Esophagus muscularis mucosa (tissue), 4 donors: ENCODE measurements at regions not wholly inside any gene's neighbourhood (a gene's known extent, or its start where the extent isn't known, plus 50 kb on each side); places are given as distances from the start of the nearest gene placed in this dataset.
A peak's percentile ranks its signal among the peaks of the same experiment; 100 is the strongest.

Experiments
- DNase-seq: peaks from one replicate; pipeline ENCODE4 v3.0.0-alpha.2; 2017; ENCODE audit errors: extremely low spot score
- H3K27ac ChIP-seq, 4 donors: fragments of 200-600 bp; sonication (generic); replicated peaks in 1 of 4; 1 replicate in 3 of 4; 2 replicates in 1 of 4; pipeline ENCODE4 v1.5.1; 2016 to 2019; ENCODE audit warnings: mild to moderate bottlenecking in 1 of 4
- H3K27me3 ChIP-seq, 4 donors: fragments of 200-600 bp; sonication (generic); one replicate each; pipeline versions ENCODE4 v1.5.1 to v1.6.0; 2016 to 2019
- H3K36me3 ChIP-seq, 4 donors: fragments of 200-600 bp; sonication (generic); one replicate each; pipeline ENCODE4 v1.5.1; 2016 to 2019
- H3K4me1 ChIP-seq, 4 donors: fragments of 200-600 bp; sonication (generic); one replicate each; pipeline ENCODE4 v1.5.1; 2016 to 2019
- H3K4me3 ChIP-seq, 4 donors: fragments of 200-600 bp; sonication (generic); 1 replicate in 2 of 4; 2 replicates in 2 of 4; pipeline ENCODE4 v1.5.1; 2016 to 2019; ENCODE audit warnings: mild to moderate bottlenecking in 4 of 4, moderate library complexity in 1 of 4
- H3K9me3 ChIP-seq, 4 donors: fragments of 200-600 bp; sonication (generic); 1 replicate in 3 of 4; 2 replicates in 1 of 4; pipeline ENCODE4 v1.5.1; 2016 to 2019
- EP300 ChIP-seq: sonication (generic); formaldehyde crosslinking; IDR thresholded peaks from one replicate; pipeline ENCODE4 v1.6.1; 2017; ENCODE audit warnings: antibody characterized with exemption
- POLR2A ChIP-seq: fragments of 450-650 bp; IDR thresholded peaks from one replicate; pipeline ENCODE4 v1.6.1; 2017; ENCODE audit warnings: antibody characterized with exemption, moderate library complexity, mild to moderate bottlenecking, low read depth
- POLR2AphosphoS5 ChIP-seq, 2 donors: sonication (generic); formaldehyde crosslinking; IDR thresholded peaks; one replicate each; pipeline ENCODE4 v1.6.1; 2017; ENCODE audit warnings: antibody characterized with exemption in 2 of 2
- WGBS: methylation state at CpG from one replicate; pipeline ENCODE4 v1.1.5; 2018; 5-methylcytosine and 5-hydroxymethylcytosine counted together
- intact Hi-C: fragments of 100-400 bp; cut with DNase I; formaldehyde crosslinking; loops from one replicate; pipeline ENCODE4 v1.15.1; 2023
- TF ChIP-seq, protein P1 (sequence below), 3 experiments: fragments of 200-600 bp in 2 of 3; fragments of 450-650 bp in 1 of 3; sonication (generic) in 2 of 3; IDR thresholded peaks; one replicate each; pipeline ENCODE4 v1.5.1; 2017 to 2019; ENCODE audit warnings: antibody characterized with exemption in 3 of 3, mild to moderate bottlenecking in 2 of 3, moderate library complexity in 1 of 3

- Histone ChIP-seq H3K36me3 (no peaks in the 10 kb centered on the region), H3K27me3 (no peaks in the 10 kb centered on the region), H3K4me3 (no peak overlapping the region), H3K27ac (no peak overlapping the region), H3K9me3 (no peaks in the 10 kb centered on the region), H3K4me1 (no peaks in the 10 kb centered on the region)
- intact Hi-C loops: no loop called here
- whole genome bisulfite sequencing: 91% methylated on average over 3 of the region's 3 CpGs
- DNase-seq: no peak
- no peak for TF ChIP-seq POLR2A
- TF ChIP-seq, protein P1, sequence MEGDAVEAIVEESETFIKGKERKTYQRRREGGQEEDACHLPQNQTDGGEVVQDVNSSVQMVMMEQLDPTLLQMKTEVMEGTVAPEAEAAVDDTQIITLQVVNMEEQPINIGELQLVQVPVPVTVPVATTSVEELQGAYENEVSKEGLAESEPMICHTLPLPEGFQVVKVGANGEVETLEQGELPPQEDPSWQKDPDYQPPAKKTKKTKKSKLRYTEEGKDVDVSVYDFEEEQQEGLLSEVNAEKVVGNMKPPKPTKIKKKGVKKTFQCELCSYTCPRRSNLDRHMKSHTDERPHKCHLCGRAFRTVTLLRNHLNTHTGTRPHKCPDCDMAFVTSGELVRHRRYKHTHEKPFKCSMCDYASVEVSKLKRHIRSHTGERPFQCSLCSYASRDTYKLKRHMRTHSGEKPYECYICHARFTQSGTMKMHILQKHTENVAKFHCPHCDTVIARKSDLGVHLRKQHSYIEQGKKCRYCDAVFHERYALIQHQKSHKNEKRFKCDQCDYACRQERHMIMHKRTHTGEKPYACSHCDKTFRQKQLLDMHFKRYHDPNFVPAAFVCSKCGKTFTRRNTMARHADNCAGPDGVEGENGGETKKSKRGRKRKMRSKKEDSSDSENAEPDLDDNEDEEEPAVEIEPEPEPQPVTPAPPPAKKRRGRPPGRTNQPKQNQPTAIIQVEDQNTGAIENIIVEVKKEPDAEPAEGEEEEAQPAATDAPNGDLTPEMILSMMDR (IDR thresholded peaks at IDR 0.05): no peak
- no peak for TF ChIP-seq EP300
- TF ChIP-seq POLR2AphosphoS5 (IDR thresholded peaks at IDR 0.05): no peak
Observed at GRCh38 chr6:147642458-147642857, 134.0 kb downstream of the SAMD5 start.

DNA sequence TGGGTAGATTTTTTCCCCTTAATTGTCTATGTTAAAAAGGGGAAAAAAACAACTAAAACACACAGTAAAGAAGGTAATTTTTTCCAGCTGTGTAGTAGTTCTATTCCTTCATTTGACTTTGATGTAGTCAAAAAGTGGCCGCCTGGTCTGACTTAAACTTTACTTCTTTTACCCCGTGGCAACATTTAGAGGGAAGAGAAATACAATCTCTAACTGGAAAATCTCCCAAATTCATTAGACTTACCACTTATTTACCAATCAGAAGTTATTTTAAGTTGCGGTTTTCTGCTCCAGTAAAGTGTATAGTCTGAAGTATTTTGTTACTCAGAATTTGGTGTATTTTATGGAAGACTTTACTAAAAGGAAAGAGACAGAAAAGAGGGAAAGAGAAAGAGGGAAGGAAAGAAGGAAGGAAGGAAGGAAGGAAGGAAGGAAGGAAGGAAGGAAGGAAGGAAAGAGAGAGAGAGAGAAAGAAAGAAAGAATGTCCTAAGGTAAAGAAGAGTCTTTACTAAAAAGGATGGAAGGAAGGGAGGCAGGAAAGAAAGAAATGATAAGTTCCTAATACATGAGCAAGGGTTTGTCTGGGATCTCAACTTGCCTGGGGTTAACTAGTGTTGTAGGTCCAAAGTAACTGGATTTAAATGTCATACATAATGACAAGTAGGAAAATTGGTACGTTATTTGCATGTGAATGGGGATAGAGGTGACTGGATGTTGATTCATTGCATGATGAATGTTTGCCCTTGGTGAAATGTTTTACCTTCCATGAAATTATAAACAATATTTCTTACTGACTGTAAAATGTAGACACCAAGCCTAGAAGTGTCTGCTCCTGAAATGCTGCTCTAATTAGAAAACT is 135.1 kb downstream of the SAMD5 start:
- H3K27me3 ChIP-seq: no peaks in the 10 kb centered on the region
- no peak for TF ChIP-seq POLR2A
- TF ChIP-seq, protein P1 (IDR thresholded peaks at IDR 0.05): no peak
- no peak for TF ChIP-seq EP300
- no peak for TF ChIP-seq POLR2AphosphoS5 (IDR thresholded peaks at IDR 0.05)
- intact Hi-C loops: no loop called here
- 83% methylated on average over 4 of the region's 4 CpGs for WGBS
- H3K36me3 ChIP-seq: no peaks in the 10 kb centered on the region
- no peaks in the 10 kb centered on the region for H3K9me3 ChIP-seq
- no peak for DNase-seq
- no peak overlapping the region for H3K4me3 ChIP-seq
- H3K27ac ChIP-seq: no peak overlapping the region
- H3K4me1 ChIP-seq: no peaks in the 10 kb centered on the region

DNA sequence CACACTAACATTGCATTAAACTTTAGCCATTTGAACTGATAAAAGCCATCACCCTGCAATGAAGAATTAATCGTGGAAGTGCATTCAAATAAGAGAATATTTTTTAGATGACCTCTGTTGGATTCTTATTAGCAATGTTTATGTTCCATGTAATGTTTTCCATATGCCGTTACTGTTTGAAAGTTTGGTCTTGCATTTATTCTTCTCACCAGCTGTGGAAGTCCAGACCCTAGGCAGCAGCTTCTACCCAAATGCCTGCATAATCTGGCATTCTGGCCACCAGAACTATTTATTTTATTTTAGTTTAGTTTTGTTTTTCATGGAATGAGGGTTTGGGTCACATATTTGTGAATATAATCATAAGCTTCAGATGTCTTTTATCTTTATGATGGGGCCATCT is 140.4 kb downstream of the SAMD5 start:
- Histone ChIP-seq H3K9me3 (no peaks in the 10 kb centered on the region), H3K36me3 (no peaks in the 10 kb centered on the region), H3K4me3 (no peak overlapping the region), H3K27me3 (no peaks in the 10 kb centered on the region), H3K27ac (no peak overlapping the region), H3K4me1 (no peaks in the 10 kb centered on the region)
- 44% methylated on average over 2 of the region's 2 CpGs for WGBS
- DNase-seq: no peak
- TF ChIP-seq POLR2A (no peak), POLR2AphosphoS5 (IDR thresholded peaks at IDR 0.05) (no peak), EP300 (no peak)
- TF ChIP-seq, protein P1 (IDR thresholded peaks at IDR 0.05): no peak
- intact Hi-C loops: no loop called here

GRCh38 chr6:147651249-147652063 is 143.0 kb downstream of the SAMD5 start:
- H3K36me3 ChIP-seq: no peaks in the 10 kb centered on the region
- 71% methylated on average over 6 of the region's 6 CpGs for WGBS
- DNase-seq: no peak
- H3K4me3 ChIP-seq: no peak overlapping the region
- intact Hi-C loops: no loop called here
- H3K27ac ChIP-seq: peak overlapping the region in 1 of 4 donors; percentile 21
- H3K4me1 ChIP-seq: no peaks in the 10 kb centered on the region
- no peaks in the 10 kb centered on the region for H3K27me3 ChIP-seq
- H3K9me3 ChIP-seq: no peaks in the 10 kb centered on the region
- TF ChIP-seq, protein P1 (IDR thresholded peaks at IDR 0.05): peak in 1 of 3 experiments; percentile 21
- TF ChIP-seq POLR2A: no peak
- no peak for TF ChIP-seq POLR2AphosphoS5 (IDR thresholded peaks at IDR 0.05)
- no peak for TF ChIP-seq EP300
